AG09309 (cell line): ENCODE measurements at regions not wholly inside any gene's neighbourhood (a gene's known extent, or its start where the extent isn't known, plus 50 kb on each side); places are given as distances from the start of the nearest gene placed in this dataset.

Experiments
- DNase-seq: peaks from one replicate; pipeline ENCODE4 v3.0.0-alpha.2; 2010; ENCODE audit warnings: low read depth
- H3K4me3 ChIP-seq: 2 replicates; pipeline ENCODE4 v1.5.1; 2011; ENCODE audit warnings: mild to moderate bottlenecking, low read depth, low read length, moderate library complexity; ENCODE audit not compliant: control insufficient read depth
- TF ChIP-seq, protein P1 (sequence below): IDR thresholded peaks from 2 replicates; pipeline ENCODE4 v1.5.1; 2011; ENCODE audit warnings: mild to moderate bottlenecking, low read depth, low read length, inconsistent platforms; ENCODE audit not compliant: insufficient read depth, control insufficient read depth; ENCODE audit errors: missing control alignments

DNA sequence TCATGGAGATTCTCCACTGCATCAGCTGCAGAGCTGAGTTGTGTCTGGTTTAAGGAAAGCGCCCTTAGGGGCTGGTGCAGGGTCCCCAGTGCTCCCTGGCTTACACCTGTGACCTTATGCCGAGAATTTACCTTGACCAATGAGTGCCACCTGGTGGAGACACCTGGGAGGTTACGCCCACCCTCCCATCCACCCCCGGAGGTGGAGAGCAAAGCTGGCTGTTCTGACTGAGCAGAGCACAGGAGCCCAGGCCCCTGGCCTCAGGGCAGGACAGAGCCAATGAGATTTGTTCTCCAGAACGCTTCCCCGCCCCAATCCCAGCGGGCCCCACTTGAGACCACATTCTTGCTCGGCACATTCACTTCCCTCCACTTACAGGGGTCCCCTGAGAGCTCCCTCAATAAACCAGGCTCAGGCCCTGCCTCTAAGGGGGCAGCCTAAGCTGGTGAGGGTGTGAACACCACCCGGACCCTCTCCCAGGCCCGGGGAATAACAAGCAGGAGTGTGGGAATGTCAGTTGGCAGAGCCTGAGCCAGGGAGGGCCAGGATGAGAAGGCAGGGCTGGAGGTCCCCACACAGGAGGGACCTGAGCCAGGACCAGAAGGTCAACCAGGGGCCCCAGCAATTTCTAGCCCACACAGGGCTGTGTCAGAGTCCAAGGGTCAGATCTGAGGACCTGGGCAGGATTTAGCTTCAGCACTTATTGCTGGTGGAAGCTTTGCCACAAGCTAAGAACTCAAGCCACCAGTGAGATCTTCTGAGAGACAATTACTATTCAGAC, 117.1 kb downstream of the TPRA1 start:
- DNase-seq = no peak
- no peak overlapping the region for H3K4me3 ChIP-seq
- TF ChIP-seq, protein P1, sequence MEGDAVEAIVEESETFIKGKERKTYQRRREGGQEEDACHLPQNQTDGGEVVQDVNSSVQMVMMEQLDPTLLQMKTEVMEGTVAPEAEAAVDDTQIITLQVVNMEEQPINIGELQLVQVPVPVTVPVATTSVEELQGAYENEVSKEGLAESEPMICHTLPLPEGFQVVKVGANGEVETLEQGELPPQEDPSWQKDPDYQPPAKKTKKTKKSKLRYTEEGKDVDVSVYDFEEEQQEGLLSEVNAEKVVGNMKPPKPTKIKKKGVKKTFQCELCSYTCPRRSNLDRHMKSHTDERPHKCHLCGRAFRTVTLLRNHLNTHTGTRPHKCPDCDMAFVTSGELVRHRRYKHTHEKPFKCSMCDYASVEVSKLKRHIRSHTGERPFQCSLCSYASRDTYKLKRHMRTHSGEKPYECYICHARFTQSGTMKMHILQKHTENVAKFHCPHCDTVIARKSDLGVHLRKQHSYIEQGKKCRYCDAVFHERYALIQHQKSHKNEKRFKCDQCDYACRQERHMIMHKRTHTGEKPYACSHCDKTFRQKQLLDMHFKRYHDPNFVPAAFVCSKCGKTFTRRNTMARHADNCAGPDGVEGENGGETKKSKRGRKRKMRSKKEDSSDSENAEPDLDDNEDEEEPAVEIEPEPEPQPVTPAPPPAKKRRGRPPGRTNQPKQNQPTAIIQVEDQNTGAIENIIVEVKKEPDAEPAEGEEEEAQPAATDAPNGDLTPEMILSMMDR = no peak

GRCh38 chr3:127472506-127472905, 118.0 kb downstream of the TPRA1 start:
- H3K4me3 ChIP-seq = no peak overlapping the region
- no peak for DNase-seq
- TF ChIP-seq, protein P1 = no peak

DNA sequence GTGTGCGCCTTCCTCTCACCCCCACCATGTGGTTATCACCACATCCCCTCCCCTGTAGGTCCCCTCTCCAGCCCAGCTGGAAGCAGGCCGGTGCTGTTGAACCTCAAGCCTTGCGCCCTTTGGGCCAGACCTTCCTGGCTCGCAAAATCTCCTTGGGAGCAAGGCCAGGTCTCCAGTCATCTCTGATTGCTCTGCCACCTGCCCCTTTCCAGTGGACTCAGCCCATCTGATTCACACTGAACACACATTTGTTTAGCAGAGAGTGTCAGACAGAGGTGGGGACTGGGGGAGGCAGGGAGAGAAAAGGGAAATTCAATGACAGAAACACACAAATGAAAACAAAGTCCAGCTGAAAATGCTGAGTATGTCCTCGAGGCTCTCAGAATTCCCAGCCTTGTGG, 119.4 kb downstream of the TPRA1 start:
- TF ChIP-seq, protein P1 = no peak
- no peak overlapping the region for H3K4me3 ChIP-seq
- DNase-seq = no peak

DNA sequence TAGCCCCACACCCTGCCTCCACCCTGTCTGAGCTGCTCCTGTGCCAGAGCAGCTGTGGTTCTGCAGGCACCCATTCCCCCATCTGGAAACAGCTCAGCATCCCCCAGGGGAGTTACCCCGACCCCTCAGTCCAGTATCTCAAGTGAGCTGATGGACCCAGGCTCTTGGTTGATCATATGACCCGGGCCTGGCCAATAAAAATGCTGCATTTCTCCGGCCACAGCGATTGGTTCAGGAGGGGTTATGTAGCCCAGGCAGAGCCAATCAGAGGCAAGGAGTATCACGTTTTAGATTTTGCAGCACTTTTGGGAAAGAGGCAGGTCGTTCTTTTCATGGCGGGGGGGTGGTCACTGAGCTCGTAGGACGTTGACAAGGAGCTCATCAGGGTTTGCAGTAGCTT, 120.8 kb downstream of the TPRA1 start:
- DNase-seq = no peak
- TF ChIP-seq, protein P1 = no peak
- H3K4me3 ChIP-seq = no peak overlapping the region

DNA sequence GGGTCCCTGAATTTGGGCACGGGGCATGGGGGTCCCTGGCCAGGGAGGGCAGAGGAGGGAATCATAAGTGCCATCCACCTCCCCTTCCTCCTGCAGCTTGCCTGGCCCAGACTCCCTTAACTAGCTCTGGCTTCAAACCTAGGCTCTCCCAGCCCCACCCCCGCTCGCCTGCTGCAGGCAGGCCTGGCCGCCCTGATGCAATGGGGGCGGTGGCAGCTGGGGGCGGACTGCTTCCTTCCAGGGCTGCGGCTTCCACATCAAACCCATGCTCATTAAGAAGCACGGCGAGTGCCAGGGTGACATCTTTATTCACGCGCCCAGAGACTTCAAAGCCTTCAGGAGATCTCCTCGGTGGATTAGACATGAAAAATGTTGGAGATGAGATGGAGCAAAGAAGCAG, 123.1 kb downstream of the TPRA1 start:
- no peak for DNase-seq
- TF ChIP-seq, protein P1 = no peak
- H3K4me3 ChIP-seq = no peak overlapping the region

- TF ChIP-seq, protein P1 = no peak
- H3K4me3 ChIP-seq = no peak overlapping the region
- no peak for DNase-seq
Observed at GRCh38 chr3:127464642-127465041, 125.9 kb downstream of the TPRA1 start.

DNA sequence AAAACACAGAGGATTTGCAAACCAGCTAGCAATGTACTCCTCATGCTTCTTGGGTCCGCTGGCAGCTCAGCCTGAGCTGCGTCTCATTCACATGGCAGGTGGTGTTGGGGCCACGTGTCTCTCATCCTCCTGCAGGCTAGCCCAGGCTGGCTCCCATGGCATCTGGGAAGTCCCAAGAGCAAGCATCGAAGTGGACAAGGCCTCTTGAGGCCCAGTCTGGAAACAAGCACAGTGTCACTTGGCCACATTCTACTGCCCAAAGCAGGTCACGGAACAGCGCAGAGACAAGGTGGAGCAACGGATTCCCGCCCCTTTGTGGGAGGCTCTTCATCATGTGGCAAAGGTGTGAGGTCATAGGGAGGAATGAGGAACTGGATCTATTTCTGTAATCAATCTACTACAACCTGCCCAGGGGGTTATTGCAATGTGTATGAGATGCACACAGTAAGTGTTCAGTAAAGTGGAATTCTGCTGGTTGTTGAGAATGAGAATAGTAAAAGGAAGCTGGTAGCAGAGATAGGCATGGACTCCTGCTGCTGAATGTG, 128.3 kb downstream of the TPRA1 start:
- TF ChIP-seq, protein P1 = no peak
- DNase-seq = no peak
- H3K4me3 ChIP-seq = no peak overlapping the region
